HFFc6 (cell line): ENCODE measurements at regions not wholly inside any gene's neighbourhood (a gene's known extent, or its start where the extent isn't known, plus 50 kb on each side); places are given as distances from the start of the nearest gene placed in this dataset.

Experiments used
- DNase-seq: peaks from one replicate; pipeline ENCODE4 v3.0.0-alpha.2; 2018
- H3K27ac Mint-ChIP-seq: 2 replicates; pipeline ENCODE4 v1.8.0; 2020; ENCODE audit warnings: mild to moderate bottlenecking, mixed read lengths
- H3K27me3 Mint-ChIP-seq: 2 replicates; pipeline ENCODE4 v1.8.0; 2021; ENCODE audit warnings: mild to moderate bottlenecking, moderate library complexity, mixed read lengths; ENCODE audit not compliant: insufficient read depth
- H3K36me3 Mint-ChIP-seq: 2 replicates; pipeline ENCODE4 v1.8.0; 2021; ENCODE audit warnings: low read depth, mixed read lengths
- H3K4me1 Mint-ChIP-seq: 2 replicates; pipeline ENCODE4 v1.8.0; 2020; ENCODE audit warnings: low read depth, mixed read lengths
- H3K4me3 Mint-ChIP-seq: 2 replicates; pipeline ENCODE4 v1.8.0; 2020; ENCODE audit warnings: mild to moderate bottlenecking, moderate library complexity, mixed read lengths
- H3K9me3 Mint-ChIP-seq: 2 replicates; pipeline ENCODE4 v1.8.0; 2020; ENCODE audit warnings: mild to moderate bottlenecking, mixed read lengths
- CTCF ChIP-seq: fragments of 200-600 bp; sonication (generic); IDR thresholded peaks from 2 replicates; pipeline ENCODE4 v1.5.0; 2021; ENCODE audit warnings: antibody characterized with exemption, mild to moderate bottlenecking

GRCh38 chr3:106342386-106342785 is 473.6 kb upstream of the CBLB start:
- no peaks in the 10 kb centered on the region for H3K9me3 Mint-ChIP-seq
- H3K27ac Mint-ChIP-seq, result no peak overlapping the region
- no peak for DNase-seq
- no peak for TF ChIP-seq CTCF
- no peaks in the 10 kb centered on the region for H3K36me3 Mint-ChIP-seq
- H3K27me3 Mint-ChIP-seq, result no peaks in the 10 kb centered on the region
- H3K4me1 Mint-ChIP-seq, result peaks cover 42% of the 10 kb centered on the region
- H3K4me3 Mint-ChIP-seq, result no peak overlapping the region

GRCh38 chr3:106343811-106344210 is 475.0 kb upstream of the CBLB start:
- H3K4me1 Mint-ChIP-seq, result peaks cover 36% of the 10 kb centered on the region
- no peak for DNase-seq
- no peaks in the 10 kb centered on the region for H3K9me3 Mint-ChIP-seq
- H3K27ac Mint-ChIP-seq, result no peak overlapping the region
- no peaks in the 10 kb centered on the region for H3K36me3 Mint-ChIP-seq
- no peak overlapping the region for H3K4me3 Mint-ChIP-seq
- TF ChIP-seq CTCF, result no peak
- H3K27me3 Mint-ChIP-seq, result no peaks in the 10 kb centered on the region

GRCh38 chr3:106345353-106346027 is 476.7 kb upstream of the CBLB start:
- H3K4me1 Mint-ChIP-seq, result peaks cover 50% of the 10 kb centered on the region
- H3K4me3 Mint-ChIP-seq, result peak overlapping the region; percentile 38; the same call in 1 of the 2 replicates
- H3K9me3 Mint-ChIP-seq, result no peaks in the 10 kb centered on the region
- no peaks in the 10 kb centered on the region for H3K27me3 Mint-ChIP-seq
- TF ChIP-seq CTCF, result no peak; the same call in 1 of the 2 replicates
- no peaks in the 10 kb centered on the region for H3K36me3 Mint-ChIP-seq
- DNase-seq, result peak; percentile 95
- H3K27ac Mint-ChIP-seq, result peak overlapping the region; percentile 78

GRCh38 chr3:106347350-106347749 is 478.5 kb upstream of the CBLB start:
- TF ChIP-seq CTCF, result no peak
- Mint-ChIP-seq H3K4me1 (peaks cover 33% of the 10 kb centered on the region), H3K4me3 (no peak overlapping the region), H3K27ac (no peak overlapping the region), H3K9me3 (no peaks in the 10 kb centered on the region), H3K36me3 (no peaks in the 10 kb centered on the region), H3K27me3 (no peaks in the 10 kb centered on the region)
- no peak for DNase-seq

GRCh38 chr3:106348139-106348690 is 479.4 kb upstream of the CBLB start:
- H3K9me3 Mint-ChIP-seq, result no peaks in the 10 kb centered on the region
- H3K4me3 Mint-ChIP-seq, result no peak overlapping the region
- no peak for TF ChIP-seq CTCF
- no peaks in the 10 kb centered on the region for H3K27me3 Mint-ChIP-seq
- H3K4me1 Mint-ChIP-seq, result peaks cover 32% of the 10 kb centered on the region
- DNase-seq, result no peak
- no peak overlapping the region for H3K27ac Mint-ChIP-seq
- no peaks in the 10 kb centered on the region for H3K36me3 Mint-ChIP-seq
